GM21786 (cell line): ENCODE measurements at regions not wholly inside any gene's neighbourhood (a gene's known extent, or its start where the extent isn't known, plus 50 kb on each side); places are given as distances from the start of the nearest gene placed in this dataset.
A peak's percentile ranks its signal among the peaks of the same experiment; 100 is the strongest.
"Not testable (repeated sequence)": the region's sequence is repeated elsewhere in the genome, so short reads cannot be mapped to it uniquely, and the experiment has no call there.

Experiments used
- ATAC-seq: cut with Tn5 transposase; IDR thresholded peaks from one replicate; pipeline ENCODE4 v1.9.1; 2021; ENCODE audit not compliant: unreplicated experiment

GRCh38 chr1:206256935-206257334 is 53.6 kb downstream of the SRGAP2 start:
- ATAC-seq, result peak; percentile 68

- ATAC-seq, result not testable (repeated sequence)
These were observed 58.1 kb downstream of the SRGAP2 start for GRCh38 chr1:206261473-206261872.

- ATAC-seq, result not testable (repeated sequence)
These were observed 59.1 kb downstream of the SRGAP2 start for GRCh38 chr1:206262424-206262823.

- not testable (repeated sequence) for ATAC-seq
These were observed 61.6 kb downstream of the SRGAP2 start for GRCh38 chr1:206264916-206265315.

GRCh38 chr1:206271153-206271552 is 67.8 kb downstream of the SRGAP2 start:
- ATAC-seq, result not testable (repeated sequence)

- not testable (repeated sequence) for ATAC-seq
These were observed 69.8 kb downstream of the SRGAP2 start for GRCh38 chr1:206273104-206273503.

- not testable (repeated sequence) for ATAC-seq
These were observed 72.8 kb downstream of the SRGAP2 start for GRCh38 chr1:206276143-206276542.

- ATAC-seq, result not testable (repeated sequence)
These were observed 75.3 kb downstream of the SRGAP2 start for GRCh38 chr1:206278683-206279082.

GRCh38 chr1:206280683-206281082 is 77.3 kb downstream of the SRGAP2 start:
- ATAC-seq, result not testable (repeated sequence)

GRCh38 chr1:206281912-206282654 is 78.7 kb downstream of the SRGAP2 start:
- ATAC-seq, result peak; percentile 53

- ATAC-seq, result not testable (repeated sequence)
These were observed 82.0 kb downstream of the SRGAP2 start for GRCh38 chr1:206285024-206285960.

GRCh38 chr1:206287759-206288158 is 84.4 kb downstream of the SRGAP2 start:
- ATAC-seq, result not testable (repeated sequence)

- not testable (repeated sequence) for ATAC-seq
These were observed 85.1 kb downstream of the SRGAP2 start for GRCh38 chr1:206288453-206288852.

- not testable (repeated sequence) for ATAC-seq
These were observed 94.0 kb downstream of the SRGAP2 start for GRCh38 chr1:206297145-206298031.

- ATAC-seq, result not testable (repeated sequence)
These were observed 94.7 kb downstream of the SRGAP2 start for GRCh38 chr1:206298032-206298392.

GRCh38 chr1:206299181-206299791 is 95.9 kb downstream of the SRGAP2 start:
- not testable (repeated sequence) for ATAC-seq

GRCh38 chr1:206299942-206300341 is 96.6 kb downstream of the SRGAP2 start:
- ATAC-seq, result not testable (repeated sequence)

- ATAC-seq, result not testable (repeated sequence)
These were observed 98.7 kb downstream of the SRGAP2 start for GRCh38 chr1:206302056-206302455.

- not testable (repeated sequence) for ATAC-seq
These were observed 104.1 kb downstream of the SRGAP2 start for GRCh38 chr1:206307442-206307841.

- not testable (repeated sequence) for ATAC-seq
These were observed 107.6 kb downstream of the SRGAP2 start for GRCh38 chr1:206310948-206311347.
